Forelimb muscle (tissue), 1 donor: ENCODE measurements at regions not wholly inside any gene's neighbourhood (a gene's known extent, or its start where the extent isn't known, plus 50 kb on each side); places are given as distances from the start of the nearest gene placed in this dataset.
"Not testable (repeated sequence)": the region's sequence is repeated elsewhere in the genome, so short reads cannot be mapped to it uniquely, and the experiment has no call there.

Experiments
- DNase-seq: peaks from one replicate; pipeline ENCODE4 v3.0.0-alpha.2; 2013; ENCODE audit warnings: low read depth

DNA sequence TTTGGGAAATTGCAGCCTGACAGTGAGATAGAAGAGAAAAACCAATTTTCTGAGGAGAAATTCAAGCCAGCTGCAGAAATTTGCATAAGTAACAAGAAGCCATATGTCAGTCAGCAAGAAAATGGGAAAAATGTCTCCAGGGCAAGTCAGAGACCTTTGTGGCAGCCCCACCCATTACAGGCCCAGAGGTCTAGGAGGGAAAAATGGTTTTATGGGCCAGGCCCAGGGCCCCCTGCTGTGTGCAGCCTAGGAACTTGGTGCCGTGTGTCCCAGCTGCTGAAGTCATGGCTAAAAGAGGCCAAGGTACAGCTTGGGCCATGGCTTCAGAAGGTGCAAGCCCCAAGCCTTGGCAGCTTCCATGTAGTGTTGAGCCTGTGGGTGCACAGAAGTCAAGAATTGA, 296.1 kb downstream of the TTC6 start:
- DNase-seq = not testable (repeated sequence)

DNA sequence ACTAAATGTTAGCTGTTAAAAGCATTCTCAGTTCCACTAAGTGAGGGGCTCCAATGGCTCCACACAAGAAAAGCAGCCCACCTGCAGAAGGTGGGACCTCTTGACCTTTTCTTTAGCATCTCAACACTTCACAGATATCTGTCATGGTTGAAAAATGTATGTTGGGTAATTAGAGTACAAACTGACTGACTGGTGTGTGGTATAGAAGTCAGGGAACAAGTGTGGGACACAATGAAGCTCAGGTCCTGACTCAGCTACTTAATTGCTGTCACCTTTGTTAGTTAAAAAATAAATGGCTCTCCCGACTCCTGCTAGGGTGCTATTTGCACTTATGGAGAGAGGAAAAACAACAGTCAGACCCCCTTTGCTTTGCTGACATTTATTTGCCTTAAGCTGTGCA, 299.0 kb downstream of the TTC6 start:
- DNase-seq = no peak

DNA sequence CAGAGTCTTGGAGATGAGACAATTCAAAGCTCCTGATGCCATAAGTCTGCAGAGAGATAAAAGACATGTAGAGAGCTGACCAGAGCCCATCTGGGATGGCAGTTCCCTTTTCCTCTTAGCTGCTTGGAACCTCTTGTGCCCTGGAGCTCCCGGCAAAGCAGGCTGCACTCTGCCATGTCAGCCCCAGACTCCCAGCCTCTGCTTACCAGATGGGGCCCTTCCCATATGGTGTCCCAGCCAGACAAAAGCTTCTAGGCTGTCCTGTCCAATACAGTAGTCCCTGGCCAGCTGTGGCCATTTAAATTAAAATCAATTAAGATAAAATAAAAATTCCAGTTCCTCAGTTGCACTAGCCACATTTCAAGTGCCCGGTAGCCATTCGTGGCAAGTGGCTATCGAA, 303.9 kb downstream of the TTC6 start:
- DNase-seq = no peak

DNA sequence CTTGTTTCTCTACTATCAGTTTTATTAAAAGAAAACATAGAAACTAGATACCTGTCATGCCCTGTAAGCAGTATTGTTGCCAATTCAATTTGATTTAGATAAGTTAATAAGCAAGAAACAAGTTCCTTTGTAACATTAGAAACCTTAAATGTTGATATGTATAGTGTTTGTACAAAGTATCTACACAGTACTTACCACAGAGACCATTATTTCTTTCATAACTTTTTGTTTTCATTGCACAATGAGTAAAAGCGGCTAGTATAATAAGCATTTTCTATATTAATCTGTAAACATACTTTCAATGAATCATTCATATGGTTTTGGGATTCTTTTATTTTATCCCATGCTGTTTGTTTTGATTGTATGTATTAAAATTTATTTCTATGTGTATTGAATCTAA, 305.1 kb downstream of the TTC6 start:
- no peak for DNase-seq

DNA sequence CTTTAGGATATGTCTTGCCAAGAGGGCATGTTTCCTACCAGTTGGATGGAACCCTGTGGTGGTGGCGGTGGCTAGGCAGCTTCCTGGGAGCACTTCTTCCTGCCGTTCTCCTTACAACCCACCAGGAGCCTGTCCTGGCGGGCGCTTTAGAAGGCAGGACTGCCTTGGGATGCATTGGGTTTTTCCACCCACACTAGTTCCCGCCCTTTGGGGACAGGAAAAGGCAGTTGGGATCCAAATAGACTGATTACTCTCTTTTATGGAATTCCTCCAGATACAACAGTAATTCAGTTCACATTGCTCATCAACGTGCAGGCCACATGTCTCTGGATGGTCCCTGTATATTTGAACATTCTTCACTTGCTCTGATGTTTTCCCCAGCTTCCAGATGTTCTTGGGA, 305.7 kb upstream of the SSTR1 start:
- DNase-seq = peak; percentile 44

DNA sequence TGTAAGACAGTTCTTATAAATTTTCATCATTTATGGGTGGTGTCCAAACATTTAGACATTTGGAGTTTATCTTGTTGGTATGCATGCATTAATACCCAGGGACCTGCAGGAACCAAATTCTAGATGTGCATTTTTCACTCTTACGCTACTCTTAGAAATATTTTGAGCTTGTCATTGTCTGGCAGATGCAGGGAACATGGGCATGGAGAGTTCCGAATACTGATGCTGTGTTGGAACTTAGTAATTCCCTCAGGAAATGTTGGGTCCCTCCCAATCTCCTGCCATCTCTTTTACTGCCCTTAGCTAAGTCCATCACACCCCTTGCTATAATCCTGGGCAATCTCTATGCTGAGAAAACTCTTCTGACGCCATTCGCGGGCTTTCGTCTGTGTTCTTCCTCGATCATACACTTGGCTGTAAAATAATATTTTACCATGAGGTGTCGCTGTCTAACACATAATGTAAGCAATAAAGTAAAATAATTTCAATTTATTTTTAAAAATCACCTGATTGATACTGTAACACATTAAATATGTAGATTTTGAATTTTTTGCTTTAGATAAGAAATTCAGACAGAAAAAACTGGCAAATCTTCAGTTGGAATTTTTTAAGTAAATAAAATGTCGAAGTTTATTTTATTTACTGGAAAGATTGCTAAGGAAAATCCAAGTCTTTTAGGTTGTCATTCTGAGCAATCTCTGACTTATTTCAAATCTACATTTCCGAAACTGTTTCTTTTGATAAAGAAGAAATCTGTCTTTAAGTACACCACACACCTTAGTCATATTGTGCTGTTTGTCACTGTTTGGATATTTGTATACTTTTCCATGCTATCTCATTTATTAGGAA, 304.1 kb upstream of the SSTR1 start:
- DNase-seq = peak; percentile 22

DNA sequence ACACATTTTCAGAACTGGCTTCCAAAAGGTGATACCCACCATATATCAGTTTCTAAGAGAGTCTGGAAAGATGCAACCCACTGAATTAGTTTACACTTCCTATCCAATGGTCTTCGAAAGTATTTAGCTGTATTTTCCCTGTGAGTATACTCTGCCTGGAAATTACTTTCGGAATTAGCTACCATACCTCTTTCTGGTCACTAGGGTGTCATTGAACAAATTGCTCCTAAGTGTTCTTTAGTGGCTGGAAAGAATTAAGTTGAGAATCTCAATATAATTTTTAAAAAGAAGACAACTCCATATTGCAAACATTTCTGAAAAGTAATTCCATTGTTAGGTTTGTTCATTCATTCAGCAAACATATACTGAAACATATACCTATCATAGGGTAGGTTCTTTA, 283.1 kb upstream of the SSTR1 start:
- no peak for DNase-seq

DNA sequence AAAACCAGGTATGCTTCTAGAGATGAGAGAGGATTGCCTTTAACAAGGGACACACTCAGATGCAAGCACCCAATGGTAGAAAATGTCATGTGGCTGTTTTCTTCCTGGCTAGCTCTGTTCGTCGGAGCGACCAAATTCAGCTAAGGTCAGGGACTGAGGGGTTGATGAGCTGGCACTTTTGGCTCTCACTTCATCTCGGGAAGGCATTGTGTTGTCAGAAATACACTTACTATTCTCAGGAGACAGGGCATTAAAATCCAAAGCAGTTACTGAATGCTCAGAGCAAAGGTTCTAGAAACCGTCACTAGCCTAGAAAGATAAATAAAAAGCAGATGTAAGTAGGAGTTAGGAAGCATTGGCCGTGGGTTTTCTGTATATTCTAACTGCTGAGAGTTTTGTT, 275.7 kb upstream of the SSTR1 start:
- no peak for DNase-seq

DNA sequence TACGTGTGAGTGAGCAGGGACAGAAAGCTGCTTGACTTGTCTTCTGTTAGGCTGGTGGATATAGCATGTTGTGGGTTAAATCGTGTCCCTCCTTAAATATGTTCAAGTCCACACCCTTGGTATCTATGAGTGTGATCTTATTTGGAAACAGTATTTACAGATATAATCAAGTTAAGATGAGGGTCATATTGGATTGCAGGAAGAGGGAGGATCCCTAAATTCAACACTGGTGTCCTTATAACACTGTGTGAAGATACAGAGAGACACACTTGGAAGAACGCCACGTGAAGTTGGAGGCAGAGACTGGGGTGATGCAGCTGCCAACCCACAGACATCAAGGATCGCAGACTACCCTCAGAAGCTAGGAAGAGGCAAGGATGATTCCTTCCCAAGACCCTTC, 275.2 kb upstream of the SSTR1 start:
- no peak for DNase-seq

DNA sequence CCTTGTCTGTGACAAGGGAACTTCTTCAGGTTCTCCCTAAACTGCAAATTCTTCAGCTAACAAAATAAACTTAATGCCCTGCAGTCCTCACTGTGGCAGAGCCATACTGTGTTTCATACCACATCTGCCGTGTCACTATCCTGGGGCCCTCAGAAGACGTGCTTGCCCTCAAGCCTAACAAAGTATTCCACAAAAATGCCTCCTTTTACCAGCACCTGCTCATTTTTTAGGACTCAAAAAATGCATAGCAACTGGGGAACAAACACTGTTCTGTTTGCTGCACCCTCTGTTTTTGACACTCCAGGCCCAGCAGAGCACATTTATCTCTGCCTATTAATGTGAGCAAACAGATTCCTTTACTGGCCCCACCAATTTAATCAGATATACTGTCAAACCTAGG, 270.7 kb upstream of the SSTR1 start:
- DNase-seq = no peak

DNA sequence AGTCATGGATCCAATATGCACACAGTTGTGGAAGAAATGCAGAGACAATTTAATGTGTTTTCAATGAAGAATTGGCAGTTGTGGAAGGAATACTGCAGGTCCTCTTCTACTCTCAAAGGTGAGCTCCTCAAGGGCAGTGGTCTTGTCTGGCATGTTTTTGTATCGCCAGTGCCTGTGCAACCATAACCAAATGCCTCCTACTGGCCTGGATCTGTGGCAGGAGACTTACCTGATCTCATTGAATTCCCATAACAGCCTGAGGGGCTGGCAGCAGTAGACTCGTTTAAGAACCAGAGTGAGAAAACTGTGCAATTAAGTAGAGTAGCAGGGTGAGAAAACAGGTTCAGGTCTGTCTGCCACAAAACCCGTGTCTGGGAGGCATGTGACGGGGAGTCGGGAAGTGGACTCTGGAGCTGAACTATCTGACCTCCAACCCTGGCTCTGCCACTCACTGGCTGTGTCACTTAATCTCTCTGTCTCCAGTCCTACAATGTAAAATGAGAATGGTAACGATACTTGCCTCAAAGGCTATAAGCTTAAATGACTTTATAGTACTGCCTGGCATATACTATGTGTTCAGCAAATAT, 268.2 kb upstream of the SSTR1 start:
- no peak for DNase-seq

DNA sequence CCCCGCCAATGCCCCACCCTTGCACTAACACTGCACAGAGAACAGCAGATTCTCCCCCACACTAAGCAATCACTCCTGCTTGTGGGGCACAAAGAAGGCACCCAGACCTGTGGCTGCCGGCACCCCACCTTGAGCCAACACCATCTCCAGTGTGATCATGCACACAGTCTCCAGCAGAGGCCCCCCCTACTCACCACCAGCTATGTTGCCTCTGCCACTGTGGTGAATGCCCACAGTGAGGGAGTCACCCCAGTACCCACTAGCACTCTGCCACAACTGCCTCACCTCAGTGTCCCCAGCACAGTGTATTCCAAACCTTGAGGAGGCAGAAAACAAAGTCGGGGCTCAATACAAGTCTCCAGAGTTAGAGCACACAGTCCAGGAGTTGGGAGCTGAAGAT, 261.7 kb upstream of the SSTR1 start:
- DNase-seq = no peak

DNA sequence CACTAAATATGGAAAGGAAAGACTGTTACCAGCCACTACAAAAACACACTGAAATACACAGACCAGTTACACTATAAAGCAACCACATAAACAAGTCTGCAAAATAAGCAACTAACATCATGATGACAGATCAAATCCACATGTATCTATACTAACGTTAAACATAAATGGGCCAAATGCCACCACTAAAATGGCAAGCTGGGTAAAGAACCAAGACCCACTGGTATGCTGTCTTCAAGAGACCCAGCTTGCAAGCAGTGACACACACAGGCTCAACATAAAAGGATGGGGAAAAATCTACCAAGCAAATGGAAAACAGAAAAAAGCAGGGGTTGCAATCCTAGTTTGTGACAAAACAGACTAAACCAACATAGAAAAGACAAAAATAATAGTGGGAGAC, 260.9 kb upstream of the SSTR1 start:
- no peak for DNase-seq

DNA sequence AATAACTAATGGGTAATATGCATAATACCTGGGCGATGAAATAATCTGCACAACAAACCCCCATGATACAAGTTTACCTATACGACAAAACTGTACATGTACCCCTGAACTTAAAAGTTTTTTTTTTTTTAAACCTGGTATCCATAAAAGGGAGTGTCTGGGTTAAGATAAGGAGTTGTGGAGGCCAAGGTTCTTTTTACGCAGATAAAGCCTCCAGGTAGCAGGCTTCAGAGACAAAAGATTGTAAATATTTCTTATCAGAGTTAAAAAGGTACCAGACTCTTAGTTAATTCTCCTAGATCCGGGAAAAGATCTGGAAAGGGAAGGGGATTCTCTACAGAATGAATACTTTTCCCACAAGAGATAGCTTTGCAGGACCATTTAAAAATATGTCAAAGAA, 259.4 kb upstream of the SSTR1 start:
- no peak for DNase-seq

DNA sequence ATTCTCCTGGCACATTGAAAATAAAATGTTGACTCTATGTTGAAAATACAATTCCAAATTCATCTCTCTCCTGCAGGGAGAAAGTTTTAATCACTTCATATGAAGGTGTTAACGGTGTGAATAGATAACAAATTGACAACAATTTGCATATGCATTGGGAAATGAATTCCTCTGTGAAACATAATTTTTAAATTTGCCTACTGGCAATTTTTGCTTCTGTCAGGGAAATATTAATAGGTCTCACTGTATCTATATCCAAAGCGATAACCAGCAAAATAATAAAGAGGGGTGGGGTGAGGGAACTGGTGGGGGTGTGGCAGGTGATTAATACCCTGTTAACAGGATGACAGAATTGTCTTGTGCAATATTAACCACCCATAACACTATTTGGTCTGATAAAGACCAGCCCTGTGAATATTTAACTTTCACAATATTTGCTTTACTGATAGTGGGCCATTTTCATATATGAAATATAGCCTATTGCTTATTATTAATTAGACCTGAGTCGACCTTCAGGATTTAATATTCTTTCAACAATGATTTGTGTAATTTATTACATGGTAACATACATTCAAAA, 239.0 kb upstream of the SSTR1 start:
- no peak for DNase-seq

DNA sequence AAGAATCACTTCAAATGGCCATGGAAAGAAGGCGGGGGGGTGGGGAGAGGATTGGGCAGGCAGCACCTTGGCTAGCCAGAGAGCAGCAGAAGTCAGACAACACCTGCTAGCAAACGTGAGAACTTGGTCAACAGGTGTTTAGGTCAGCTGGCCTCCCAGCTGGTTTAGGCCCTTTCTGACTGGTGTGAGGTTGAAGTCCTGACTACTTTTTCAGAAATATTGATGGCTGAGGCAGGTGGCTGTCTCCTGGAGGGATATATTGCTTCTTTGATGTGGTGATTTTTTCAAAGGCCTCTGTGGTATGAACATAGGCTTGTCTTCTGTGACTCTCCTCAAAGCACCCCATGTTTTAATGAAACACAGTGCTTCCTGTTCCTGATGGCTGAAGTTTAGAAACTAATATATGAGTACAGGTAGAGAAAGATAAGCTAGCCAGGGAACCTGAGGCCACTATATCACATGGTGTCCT, 238.2 kb upstream of the SSTR1 start:
- DNase-seq = no peak

DNA sequence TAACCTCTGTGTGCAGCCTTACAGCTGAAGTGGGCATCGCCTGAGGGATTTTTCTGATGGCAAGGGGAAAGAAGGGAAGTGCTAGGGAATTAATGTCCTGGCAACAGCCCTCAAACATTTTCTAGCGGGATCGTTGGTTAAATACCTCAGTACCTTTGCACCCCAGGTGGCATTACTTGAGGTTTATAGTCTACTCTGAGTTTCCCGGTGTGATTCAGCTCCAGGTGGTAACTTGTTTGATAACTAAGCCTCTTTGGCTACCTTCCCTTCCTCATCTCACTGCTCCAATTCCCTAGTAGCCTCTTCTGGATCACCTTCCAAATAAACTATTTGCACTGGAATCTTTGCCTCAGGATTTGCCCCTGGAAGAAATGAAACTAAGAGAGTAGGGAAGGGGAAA, 237.0 kb upstream of the SSTR1 start:
- DNase-seq = no peak

DNA sequence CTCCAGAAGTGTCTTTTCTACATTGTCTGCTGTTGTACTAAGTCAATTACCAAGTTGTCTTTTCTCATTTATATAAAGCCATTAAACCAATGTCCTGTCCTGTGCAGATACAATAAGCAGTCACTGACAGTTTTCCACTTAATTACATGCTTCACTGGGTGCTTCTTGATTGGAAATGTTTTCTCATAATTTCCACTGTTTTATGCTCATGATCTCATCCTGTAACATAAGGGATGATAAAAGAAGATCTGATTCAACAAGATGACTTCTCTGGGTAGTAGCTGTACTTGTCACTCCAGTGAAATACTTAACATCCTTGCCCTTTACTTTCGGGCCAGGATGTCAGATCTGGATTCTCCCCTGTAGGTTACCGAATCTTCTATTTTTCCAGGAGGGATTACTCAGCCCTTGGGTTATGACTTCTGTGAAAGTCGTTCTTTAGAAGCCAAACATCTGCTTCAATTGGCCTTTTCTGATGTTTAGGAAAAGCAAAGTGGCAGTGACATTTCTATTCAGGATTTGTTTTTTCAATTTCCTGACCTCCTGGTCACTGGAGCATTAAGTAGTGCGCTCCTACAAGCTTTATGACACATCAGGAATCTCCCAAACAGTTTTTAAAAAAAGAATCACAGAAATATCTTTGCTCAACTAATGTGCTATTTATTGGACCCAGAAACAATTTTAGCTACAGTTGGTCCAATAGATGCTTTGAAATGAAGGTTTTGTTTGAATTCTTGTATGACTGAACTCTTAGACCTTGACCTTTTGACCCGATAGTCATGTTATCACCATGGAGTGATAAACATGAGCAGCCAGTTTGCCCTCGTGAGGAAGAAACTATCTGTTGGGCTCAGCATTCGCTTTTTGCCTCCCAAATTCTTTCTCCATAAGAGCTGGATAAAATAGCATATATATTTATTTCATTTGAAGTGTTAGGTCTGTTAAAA, 234.5 kb upstream of the SSTR1 start:
- no peak for DNase-seq

DNA sequence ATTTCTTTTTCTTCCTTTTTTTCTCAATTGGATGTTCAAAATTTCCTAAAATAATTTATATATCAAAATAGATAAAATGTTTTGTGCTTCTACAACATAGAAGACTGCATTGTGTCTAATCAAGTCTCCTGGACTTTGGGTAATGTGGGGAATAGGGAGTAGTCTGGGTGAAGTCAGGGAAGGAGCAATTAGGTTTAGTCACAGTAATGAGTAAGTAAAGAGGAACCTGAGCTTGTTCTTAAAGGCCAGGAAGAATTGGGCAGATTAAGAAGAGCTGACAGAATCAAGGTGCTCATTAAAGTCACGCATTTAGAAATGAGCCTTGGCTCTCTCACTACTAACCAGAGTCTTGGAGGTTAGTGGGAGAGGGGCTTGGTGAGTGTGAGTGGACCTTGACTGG, 233.3 kb upstream of the SSTR1 start:
- no peak for DNase-seq

DNA sequence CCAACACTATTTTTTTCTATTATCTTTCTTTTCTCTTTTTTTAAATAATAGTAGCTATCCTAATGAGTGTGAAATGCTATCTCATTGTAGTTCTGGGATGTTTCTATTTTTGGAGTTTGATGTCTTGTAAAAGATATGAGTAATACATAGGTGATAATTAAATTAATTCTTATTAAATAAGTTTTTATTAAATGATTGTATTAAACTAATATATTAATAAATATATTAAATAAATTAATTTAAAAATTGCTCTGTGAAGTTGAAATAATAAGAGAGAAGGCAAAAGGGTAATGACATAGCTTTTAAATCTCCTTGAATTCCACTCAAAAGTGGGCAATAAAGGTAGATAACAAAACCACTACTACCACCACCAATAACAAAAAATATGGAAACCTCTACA, 230.2 kb upstream of the SSTR1 start:
- DNase-seq = no peak

DNA sequence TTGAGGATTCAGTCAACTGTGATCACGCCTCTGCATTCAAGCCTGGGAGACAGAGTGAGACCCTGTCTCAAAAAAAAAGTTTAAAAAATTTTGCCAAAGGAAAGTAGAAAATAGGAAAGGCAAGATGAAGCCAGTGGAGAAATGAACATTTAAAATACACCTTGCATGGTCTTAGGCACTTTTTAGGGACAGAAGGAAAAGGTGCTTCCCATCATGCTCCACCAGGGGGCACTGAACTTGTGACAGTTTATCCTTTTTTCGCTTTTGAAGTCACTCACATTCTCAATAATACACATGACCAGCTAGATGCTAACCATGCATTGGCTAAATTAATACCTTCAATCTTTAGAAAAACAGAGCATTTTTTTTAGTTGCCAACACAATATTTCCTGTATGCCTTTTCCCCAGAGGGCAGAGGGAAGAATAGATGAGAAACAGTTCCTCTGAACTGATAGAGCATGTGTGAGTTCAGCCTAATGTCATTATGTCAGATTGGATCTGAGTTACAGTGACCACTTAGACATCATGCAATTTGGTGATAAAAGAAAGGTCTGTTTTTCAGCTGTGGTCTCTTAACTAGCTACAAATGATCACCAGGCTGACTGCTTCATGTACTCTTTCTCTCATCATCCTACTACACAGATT, 221.8 kb upstream of the SSTR1 start:
- no peak for DNase-seq

DNA sequence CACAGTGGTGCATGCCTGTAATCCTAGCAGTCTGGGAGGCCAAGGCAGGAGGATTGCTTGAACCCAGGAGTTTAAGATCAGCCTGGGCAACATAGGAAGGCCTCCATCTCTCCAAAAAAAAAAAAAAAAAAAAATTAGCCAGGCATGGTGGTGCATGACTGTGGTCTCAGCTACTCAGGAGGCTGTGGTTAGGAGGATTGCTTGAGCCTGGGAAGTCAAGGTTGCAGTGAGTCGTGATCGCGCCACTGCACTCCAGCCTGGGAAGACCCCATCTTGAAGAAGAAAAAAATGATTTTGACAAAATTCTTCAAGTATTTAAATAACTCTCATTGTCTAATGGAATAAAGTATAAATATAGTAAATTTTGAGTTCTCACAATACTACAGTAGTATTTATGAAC, 219.2 kb upstream of the SSTR1 start:
- no peak for DNase-seq
